SK-N-SH treated with all-trans-retinoic acid at 6 μM for 48 hours (cell line): ENCODE measurements at regions not wholly inside any gene's neighbourhood (a gene's known extent, or its start where the extent isn't known, plus 50 kb on each side); places are given as distances from the start of the nearest gene placed in this dataset.
"Not testable (repeated sequence)": the region's sequence is repeated elsewhere in the genome, so short reads cannot be mapped to it uniquely, and the experiment has no call there.

Experiments used
- ATAC-seq: fragments of 200-7000 bp; cut with Tn5 transposase; 3 replicates; pipeline ENCODE4 v1.9.1; 2020; ENCODE audit warnings: mild to moderate bottlenecking, moderate library complexity
- ARNTL ChIP-seq: fragments of 450-650 bp; formaldehyde crosslinking; IDR thresholded peaks from 2 replicates; pipeline ENCODE4 v1.5.0; 2020; ENCODE audit warnings: low read depth, mild to moderate bottlenecking, moderate library complexity, borderline replicate concordance
- CREB5 ChIP-seq: fragments of 250-450 bp; sonication (Bioruptor Pico); IDR thresholded peaks from 2 replicates; pipeline ENCODE4 v1.5.1; 2020; ENCODE audit warnings: low read depth, mild to moderate bottlenecking, moderate library complexity
- CSDC2 ChIP-seq: fragments of 250-450 bp; sonication (Bioruptor Pico); IDR thresholded peaks from 2 replicates; pipeline ENCODE4 v1.5.0; 2020; ENCODE audit warnings: mild to moderate bottlenecking, moderate library complexity
- CSRNP3 ChIP-seq: fragments of 250-450 bp; sonication (Bioruptor Pico); IDR thresholded peaks from 2 replicates; pipeline ENCODE4 v1.5.1; 2021; ENCODE audit warnings: mild to moderate bottlenecking, moderate library complexity
- ESRRG ChIP-seq: fragments of 250-450 bp; sonication (Bioruptor Pico); IDR thresholded peaks from 2 replicates; pipeline ENCODE4 v1.6.1; 2021; ENCODE audit warnings: mild to moderate bottlenecking
- GLIS3 ChIP-seq: fragments of 250-450 bp; sonication (Bioruptor Pico); IDR thresholded peaks from 2 replicates; pipeline ENCODE4 v1.5.0; 2020; ENCODE audit warnings: mild to moderate bottlenecking, moderate library complexity
- ISL1 ChIP-seq: fragments of 250-450 bp; sonication (Bioruptor Pico); IDR thresholded peaks from 2 replicates; pipeline ENCODE4 v2.1.2; 2022; ENCODE audit warnings: mild to moderate bottlenecking, moderate library complexity
- OSR1 ChIP-seq: fragments of 250-450 bp; sonication (Bioruptor Pico); IDR thresholded peaks from 2 replicates; pipeline ENCODE4 v1.8.0; 2022; ENCODE audit warnings: moderate library complexity, mild to moderate bottlenecking, inconsistent platforms
- PATZ1 ChIP-seq: fragments of 250-450 bp; sonication (Bioruptor Pico); IDR thresholded peaks from 2 replicates; pipeline ENCODE4 v1.8.0; 2020; ENCODE audit warnings: mild to moderate bottlenecking, moderate library complexity, borderline replicate concordance
- POU6F1 ChIP-seq: fragments of 250-450 bp; sonication (Bioruptor Pico); IDR thresholded peaks from 2 replicates; pipeline ENCODE4 v1.8.0; 2021; ENCODE audit warnings: low read depth, mild to moderate bottlenecking, moderate library complexity, borderline replicate concordance
- PPARA ChIP-seq: fragments of 250-450 bp; sonication (Bioruptor Pico); IDR thresholded peaks from 2 replicates; pipeline ENCODE4 v1.5.0; 2020; ENCODE audit warnings: mild to moderate bottlenecking, borderline replicate concordance
- RARB ChIP-seq: fragments of 250-450 bp; sonication (Bioruptor Pico); IDR thresholded peaks from 2 replicates; pipeline ENCODE4 v1.8.0; 2021; ENCODE audit warnings: mild to moderate bottlenecking, moderate library complexity
- SNAI2 ChIP-seq: fragments of 250-450 bp; sonication (Bioruptor Pico); IDR thresholded peaks from 2 replicates; pipeline ENCODE4 v1.5.0; 2020; ENCODE audit warnings: mild to moderate bottlenecking, moderate library complexity
- TCF4 ChIP-seq: fragments of 250-450 bp; sonication (Bioruptor Pico); IDR thresholded peaks from 2 replicates; pipeline ENCODE4 v1.8.0; 2021; ENCODE audit warnings: mild to moderate bottlenecking, moderate library complexity, borderline replicate concordance
- TOX ChIP-seq: fragments of 250-450 bp; sonication (Bioruptor Pico); IDR thresholded peaks from 2 replicates; pipeline ENCODE4 v1.8.0; 2021; ENCODE audit warnings: mild to moderate bottlenecking, moderate library complexity, borderline replicate concordance
- TSHZ2 ChIP-seq: fragments of 250-450 bp; sonication (Bioruptor Pico); IDR thresholded peaks from 2 replicates; pipeline ENCODE4 v1.5.0; 2020; ENCODE audit warnings: mild to moderate bottlenecking, moderate library complexity
- ZC3H10 ChIP-seq: fragments of 250-450 bp; sonication (Bioruptor Pico); IDR thresholded peaks from 2 replicates; pipeline ENCODE4 v1.5.1; 2021; ENCODE audit warnings: mild to moderate bottlenecking, moderate library complexity
- ZFP3 ChIP-seq: fragments of 250-450 bp; sonication (Bioruptor Pico); IDR thresholded peaks from 2 replicates; pipeline ENCODE4 v1.5.0; 2020; ENCODE audit warnings: mild to moderate bottlenecking, moderate library complexity
- ZFP30 ChIP-seq: fragments of 450-650 bp; formaldehyde crosslinking; IDR thresholded peaks from 2 replicates; pipeline ENCODE4 v1.5.0; 2022; ENCODE audit warnings: mild to moderate bottlenecking, moderate library complexity
- ZNF565 ChIP-seq: fragments of 450-650 bp; formaldehyde crosslinking; conservative IDR thresholded peaks from 2 replicates; pipeline ENCODE4 v1.5.0; 2020; ENCODE audit warnings: low read depth, mild to moderate bottlenecking, moderate library complexity
- ZNF70 ChIP-seq: fragments of 450-650 bp; formaldehyde crosslinking; IDR thresholded peaks from 2 replicates; pipeline ENCODE4 v1.5.0; 2020; ENCODE audit warnings: mild to moderate bottlenecking, moderate library complexity

- TF ChIP-seq ESRRG (CRISPR knock-in tag) (no peak), CREB5 (CRISPR knock-in tag) (no peak), TOX (CRISPR knock-in tag) (no peak), ARNTL (CRISPR knock-in tag) (no peak), ZNF565 (CRISPR knock-in tag) (no peak), ZNF70 (CRISPR knock-in tag) (no peak), ISL1 (CRISPR knock-in tag) (no peak), ZC3H10 (no peak), PATZ1 (CRISPR knock-in tag) (no peak), ZFP3 (CRISPR knock-in tag) (no peak), PPARA (CRISPR knock-in tag) (no peak), TCF4 (no peak), SNAI2 (CRISPR knock-in tag) (no peak), TSHZ2 (no peak)
These were observed 312.9 kb downstream of the NAF1 start for GRCh38 chr4:162853788-162854187.

GRCh38 chr4:162852642-162853041 lies 314.0 kb downstream of the NAF1 start:
- ATAC-seq: no peak
- TF ChIP-seq ZFP30 (no peak), ARNTL (CRISPR knock-in tag) (no peak), ZNF565 (CRISPR knock-in tag) (no peak), CSDC2 (CRISPR knock-in tag) (no peak), PPARA (CRISPR knock-in tag) (no peak), RARB (CRISPR knock-in tag) (no peak), TSHZ2 (no peak), POU6F1 (no peak)

More at GRCh38 chr4:162853788-162854187, 312.9 kb downstream of the NAF1 start:
- ATAC-seq: no peak

GRCh38 chr4:162851241-162851758 lies 315.4 kb downstream of the NAF1 start:
- not testable (repeated sequence) for ATAC-seq

- ATAC-seq: no peak
- TF ChIP-seq ISL1 (CRISPR knock-in tag): no peak
- TF ChIP-seq ZC3H10: no peak
- TF ChIP-seq CSDC2 (CRISPR knock-in tag): no peak
- TF ChIP-seq GLIS3 (CRISPR knock-in tag): no peak
- TF ChIP-seq PATZ1 (CRISPR knock-in tag): no peak
- TF ChIP-seq ZNF70 (CRISPR knock-in tag): no peak
- no peak for TF ChIP-seq CSRNP3
- no peak for TF ChIP-seq OSR1 (CRISPR knock-in tag)
- no peak for TF ChIP-seq CREB5 (CRISPR knock-in tag)
- TF ChIP-seq ZFP3 (CRISPR knock-in tag): no peak
These were observed 316.8 kb downstream of the NAF1 start for GRCh38 chr4:162849937-162850336.
